ENCODE measurements at regions not wholly inside any gene's neighbourhood (a gene's known extent, or its start where the extent isn't known, plus 50 kb on each side); places are given as distances from the start of the nearest gene placed in this dataset.

GRCh38 chr16:51875834-51876600, 670.9 kb downstream of the TOX3 start:
- H2AFZ ChIP-seq (ENCODE audit: low read depth, low read length), result no peak overlapping the region
- H3K4me3 ChIP-seq (ENCODE audit: low read length), result no peak overlapping the region
- H3K9ac ChIP-seq (ENCODE audit: low read length), result no peak overlapping the region
- no peaks in the 10 kb centered on the region for H3K36me3 ChIP-seq (replicated peaks; ENCODE audit: low read depth, low read length)
- no peaks in the 10 kb centered on the region for H3K4me1 ChIP-seq (ENCODE audit: low read length)
- H3K4me2 ChIP-seq (ENCODE audit: low read length), result no peak overlapping the region
- no peaks in the 10 kb centered on the region for H3K79me2 ChIP-seq (ENCODE audit: low read length)
- H3K27ac ChIP-seq (ENCODE audit: low read length), result no peak overlapping the region
- TF ChIP-seq CTCF (IDR thresholded peaks at IDR 0.05; ENCODE audit: low read depth, low read length) (no peak), EZH2phosphoT487 (IDR thresholded peaks at IDR 0.05; ENCODE audit: low read depth) (no peak)
- H3K9me3 ChIP-seq (ENCODE audit: insufficient read depth, low read length), result no peaks in the 10 kb centered on the region
- no peaks in the 10 kb centered on the region for H4K20me1 ChIP-seq (ENCODE audit: insufficient read depth, low read length)
- H3K27me3 ChIP-seq (ENCODE audit: low read depth, low read length), result no peaks in the 10 kb centered on the region

GRCh38 chr16:51872524-51872923, 674.4 kb downstream of the TOX3 start:
- Histone ChIP-seq H4K20me1 (ENCODE audit: insufficient read depth, low read length) (no peaks in the 10 kb centered on the region), H3K4me2 (ENCODE audit: low read length) (no peak overlapping the region), H3K79me2 (ENCODE audit: low read length) (no peaks in the 10 kb centered on the region), H3K27ac (ENCODE audit: low read length) (no peak overlapping the region), H3K27me3 (ENCODE audit: low read depth, low read length) (no peaks in the 10 kb centered on the region), H3K9me3 (ENCODE audit: insufficient read depth, low read length) (no peaks in the 10 kb centered on the region), H3K4me3 (ENCODE audit: low read length) (no peak overlapping the region), H3K36me3 (replicated peaks; ENCODE audit: low read depth, low read length) (no peaks in the 10 kb centered on the region), H2AFZ (ENCODE audit: low read depth, low read length) (no peak overlapping the region), H3K4me1 (ENCODE audit: low read length) (no peaks in the 10 kb centered on the region), H3K9ac (ENCODE audit: low read length) (no peak overlapping the region)
- TF ChIP-seq CTCF (IDR thresholded peaks at IDR 0.05; ENCODE audit: low read depth, low read length), result no peak
- no peak for TF ChIP-seq EZH2phosphoT487 (IDR thresholded peaks at IDR 0.05; ENCODE audit: low read depth)

- H3K36me3 ChIP-seq (replicated peaks; ENCODE audit: low read depth, low read length), result no peaks in the 10 kb centered on the region
- H3K4me1 ChIP-seq (ENCODE audit: low read length), result no peaks in the 10 kb centered on the region
- no peaks in the 10 kb centered on the region for H3K9me3 ChIP-seq (ENCODE audit: insufficient read depth, low read length)
- no peak overlapping the region for H3K27ac ChIP-seq (ENCODE audit: low read length)
- H3K79me2 ChIP-seq (ENCODE audit: low read length), result no peaks in the 10 kb centered on the region
- H4K20me1 ChIP-seq (ENCODE audit: insufficient read depth, low read length), result no peaks in the 10 kb centered on the region
- TF ChIP-seq CTCF (IDR thresholded peaks at IDR 0.05; ENCODE audit: low read depth, low read length) (no peak), EZH2phosphoT487 (IDR thresholded peaks at IDR 0.05; ENCODE audit: low read depth) (no peak)
- H3K9ac ChIP-seq (ENCODE audit: low read length), result no peak overlapping the region
- no peak overlapping the region for H3K4me3 ChIP-seq (ENCODE audit: low read length)
- no peak overlapping the region for H3K4me2 ChIP-seq (ENCODE audit: low read length)
- no peak overlapping the region for H2AFZ ChIP-seq (ENCODE audit: low read depth, low read length)
- H3K27me3 ChIP-seq (ENCODE audit: low read depth, low read length), result no peaks in the 10 kb centered on the region
Observed at GRCh38 chr16:51870296-51870854, 676.6 kb downstream of the TOX3 start.

GRCh38 chr16:51869176-51869575, 677.8 kb downstream of the TOX3 start:
- Histone ChIP-seq H3K9me3 (ENCODE audit: insufficient read depth, low read length) (no peaks in the 10 kb centered on the region), H3K79me2 (ENCODE audit: low read length) (no peaks in the 10 kb centered on the region), H3K4me1 (ENCODE audit: low read length) (no peaks in the 10 kb centered on the region), H3K27ac (ENCODE audit: low read length) (no peak overlapping the region), H3K36me3 (replicated peaks; ENCODE audit: low read depth, low read length) (no peaks in the 10 kb centered on the region), H2AFZ (ENCODE audit: low read depth, low read length) (no peak overlapping the region), H3K27me3 (ENCODE audit: low read depth, low read length) (no peaks in the 10 kb centered on the region), H4K20me1 (ENCODE audit: insufficient read depth, low read length) (no peaks in the 10 kb centered on the region), H3K4me2 (ENCODE audit: low read length) (no peak overlapping the region), H3K4me3 (ENCODE audit: low read length) (no peak overlapping the region), H3K9ac (ENCODE audit: low read length) (no peak overlapping the region)
- TF ChIP-seq EZH2phosphoT487 (IDR thresholded peaks at IDR 0.05; ENCODE audit: low read depth), result no peak
- no peak for TF ChIP-seq CTCF (IDR thresholded peaks at IDR 0.05; ENCODE audit: low read depth, low read length)
